Stimulated activated CD8-positive, alpha-beta memory T cell treated with anti-CD3 and anti-CD28 coated beads, Interleukin-12 subunit alpha, Interleukin-12 subunit beta, amount 100 ng/mL, for 1 hour (primary cell): ENCODE measurements at regions not wholly inside any gene's neighbourhood (a gene's known extent, or its start where the extent isn't known, plus 50 kb on each side); places are given as distances from the start of the nearest gene placed in this dataset.
"Not testable (repeated sequence)": the region's sequence is repeated elsewhere in the genome, so short reads cannot be mapped to it uniquely, and the experiment has no call there.

Experiments used
- DNase-seq: peaks from one replicate; pipeline ENCODE4 v3.0.0-alpha.2; 2020; ENCODE audit warnings: low read depth

GRCh38 chr1:200496937-200497336, 87.1 kb upstream of the ZNF281 start:
- no peak for DNase-seq

GRCh38 chr1:200495901-200496300, 86.1 kb upstream of the ZNF281 start:
- no peak for DNase-seq

GRCh38 chr1:200493344-200493743, 83.5 kb upstream of the ZNF281 start:
- DNase-seq: no peak

GRCh38 chr1:200491103-200491502, 81.3 kb upstream of the ZNF281 start:
- no peak for DNase-seq

GRCh38 chr1:200490183-200490582, 80.3 kb upstream of the ZNF281 start:
- no peak for DNase-seq

GRCh38 chr1:200488375-200489165, 78.7 kb upstream of the ZNF281 start:
- DNase-seq: peak; percentile 18

GRCh38 chr1:200487650-200488049, 77.8 kb upstream of the ZNF281 start:
- no peak for DNase-seq

GRCh38 chr1:200486634-200487033, 76.8 kb upstream of the ZNF281 start:
- no peak for DNase-seq

- DNase-seq: not testable (repeated sequence)
Measured at GRCh38 chr1:200484438-200484946, 74.7 kb upstream of the ZNF281 start.

- no peak for DNase-seq
Measured at GRCh38 chr1:200483491-200484143, 73.8 kb upstream of the ZNF281 start.

- DNase-seq: no peak
Measured at GRCh38 chr1:200480964-200481363, 71.1 kb upstream of the ZNF281 start.

GRCh38 chr1:200479816-200480215, 70.0 kb upstream of the ZNF281 start:
- DNase-seq: no peak

GRCh38 chr1:200478945-200479558, 69.2 kb upstream of the ZNF281 start:
- DNase-seq: no peak

GRCh38 chr1:200478239-200478623, 68.4 kb upstream of the ZNF281 start:
- DNase-seq: no peak

GRCh38 chr1:200474633-200475032, 64.8 kb upstream of the ZNF281 start:
- DNase-seq: no peak

- DNase-seq: no peak
Measured at GRCh38 chr1:200473698-200474371, 64.0 kb upstream of the ZNF281 start.

GRCh38 chr1:200471739-200472138, 61.9 kb upstream of the ZNF281 start:
- DNase-seq: no peak

GRCh38 chr1:200468264-200469001, 58.6 kb upstream of the ZNF281 start:
- DNase-seq: no peak

GRCh38 chr1:200464784-200465400, 55.1 kb upstream of the ZNF281 start:
- DNase-seq: no peak
